T47D (cell line): ENCODE measurements at regions not wholly inside any gene's neighbourhood (a gene's known extent, or its start where the extent isn't known, plus 50 kb on each side); places are given as distances from the start of the nearest gene placed in this dataset.

Source experiments
- DNase-seq, 2 experiments: peaks; one replicate each; pipeline versions ENCODE4 v3.0.0 to v3.0.0-alpha.2; 2011 to 2012; ENCODE audit warnings: low read depth in 1 of 2, low spot score in 1 of 2
- JUND ChIP-seq: IDR thresholded peaks from 2 replicates; pipeline ENCODE4 v1.6.1; 2012; ENCODE audit warnings: low read depth
- in situ Hi-C: cut with HindIII; loops from 2 replicates; pipeline ENCODE4 v1.10.0; 2016; ENCODE audit warnings: low sequenced_read_pairs, low pct_unique_long_range_greater_than_20kb

DNA sequence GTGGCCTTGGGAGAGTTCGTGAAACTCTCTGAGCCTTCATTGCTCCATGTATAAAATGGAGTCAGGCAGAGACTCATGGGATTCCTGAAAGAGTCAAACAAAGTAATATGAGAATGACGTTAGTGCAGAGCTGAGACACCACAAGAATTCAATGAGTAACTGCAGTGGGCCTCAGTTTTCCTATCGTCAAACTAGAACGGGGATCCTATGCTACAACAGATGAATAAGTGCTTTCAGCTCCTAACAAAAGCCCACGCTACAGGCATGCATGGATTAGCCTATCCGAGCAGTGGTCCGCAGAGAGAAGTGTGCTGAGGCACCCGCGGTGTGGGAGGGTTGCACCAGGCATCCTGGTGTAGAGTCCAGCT, 124.7 kb downstream of the SYF2 start:
- no peak for DNase-seq
- TF ChIP-seq JUND, result no peak
- in situ Hi-C loops, result no loop called here

DNA sequence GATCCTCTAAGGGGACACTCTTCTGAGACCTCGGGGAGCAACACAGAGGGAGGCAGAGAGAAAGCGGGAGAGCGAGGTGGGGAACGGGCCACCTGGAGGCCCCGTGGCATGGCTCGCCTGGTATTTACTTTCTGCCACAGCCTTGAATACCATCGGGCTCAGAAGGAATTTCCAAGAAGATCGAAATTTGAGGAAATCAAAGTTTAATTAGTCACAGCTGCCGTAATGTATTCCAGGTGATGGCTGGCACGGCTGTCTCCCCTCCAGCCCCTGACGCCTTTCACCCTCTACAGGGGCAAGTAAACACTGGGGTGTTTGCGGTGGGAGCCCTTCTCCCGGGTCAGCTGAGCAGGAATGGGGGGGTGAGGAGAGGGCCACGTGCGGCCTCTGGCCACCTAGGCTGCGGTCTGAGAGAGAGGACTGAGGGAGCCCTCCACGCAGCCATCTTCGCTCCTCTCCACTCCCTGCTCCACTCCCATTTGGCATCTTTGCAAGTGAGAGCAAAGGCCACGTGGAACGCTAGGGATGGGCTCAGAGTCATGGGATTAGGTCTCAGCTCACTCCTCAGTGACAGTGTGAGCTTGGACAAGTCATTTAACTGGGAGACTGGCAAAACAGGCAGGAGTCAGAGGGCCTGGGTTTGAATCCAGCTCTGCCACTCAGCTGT, 125.2 kb downstream of the SYF2 start:
- no peak for TF ChIP-seq JUND
- DNase-seq, result no peak
- in situ Hi-C loops, result no loop called here

- in situ Hi-C loops, result no loop called here
- TF ChIP-seq JUND, result no peak
- no peak for DNase-seq
Observed at GRCh38 chr1:25106352-25106751, 126.0 kb downstream of the SYF2 start.

- no peak for TF ChIP-seq JUND
- no peak for DNase-seq
- in situ Hi-C loops, result no loop called here
Observed at GRCh38 chr1:25105836-25106235, 126.5 kb downstream of the SYF2 start.

DNA sequence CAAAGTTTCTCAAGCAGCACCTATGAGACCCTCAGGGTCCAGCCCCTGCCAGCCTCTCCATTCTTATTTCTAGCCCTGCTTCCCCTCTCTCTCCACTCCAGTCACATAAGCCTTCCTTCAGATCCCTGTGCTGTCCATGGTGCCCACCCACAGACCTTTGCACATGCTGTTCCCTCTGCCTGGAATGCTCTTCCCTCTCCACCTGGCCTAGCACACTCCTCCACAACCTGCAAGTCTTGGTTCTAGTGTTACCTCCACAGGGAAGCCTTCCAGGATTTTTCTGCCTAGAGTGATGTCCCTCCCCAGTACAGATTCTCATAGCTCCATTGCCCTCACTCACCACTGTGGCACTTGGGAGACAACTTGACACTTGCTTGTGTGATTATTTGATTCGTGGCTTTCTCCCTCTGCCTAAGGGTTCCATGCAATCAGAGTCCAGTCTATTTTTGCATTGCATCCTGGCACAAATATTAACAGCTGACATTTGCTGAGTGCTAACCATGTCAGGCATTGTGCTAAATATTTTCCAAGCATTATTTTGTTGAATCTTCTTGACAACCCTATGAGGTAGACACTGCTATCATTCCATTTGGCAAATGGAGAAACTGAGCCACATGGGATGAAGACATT, 127.3 kb downstream of the SYF2 start:
- DNase-seq, result no peak
- no peak for TF ChIP-seq JUND
- in situ Hi-C loops, result no loop called here

- TF ChIP-seq JUND, result no peak
- DNase-seq, result no peak
- in situ Hi-C loops, result no loop called here
Observed at GRCh38 chr1:25103164-25103795, 129.0 kb downstream of the SYF2 start.

GRCh38 chr1:25100151-25100833, 132.0 kb downstream of the SYF2 start:
- in situ Hi-C loops, result no loop called here
- no peak for TF ChIP-seq JUND
- no peak for DNase-seq

GRCh38 chr1:25099343-25099951, 132.9 kb downstream of the SYF2 start:
- in situ Hi-C loops, result no loop called here
- no peak for TF ChIP-seq JUND
- DNase-seq, result no peak

DNA sequence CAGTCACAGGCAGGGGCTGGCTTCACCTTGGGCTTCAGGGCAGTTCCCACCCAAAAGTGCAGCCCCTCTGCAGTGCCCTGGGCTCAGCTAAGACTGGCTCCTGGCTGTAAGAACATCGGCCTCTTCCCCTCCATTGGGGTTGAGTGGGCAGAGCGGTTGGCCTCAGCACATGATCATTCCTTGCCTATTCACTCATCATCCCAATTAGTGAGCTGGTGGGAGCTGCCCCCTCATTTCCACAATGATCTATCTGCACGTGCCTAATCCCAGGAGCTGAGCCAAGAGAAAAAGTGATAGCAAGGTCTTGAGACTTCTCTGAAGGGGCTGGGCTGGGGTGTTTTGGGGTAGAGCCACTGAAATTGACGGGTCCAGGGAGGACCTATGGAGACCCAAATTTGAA, 133.6 kb downstream of the SYF2 start:
- in situ Hi-C loops, result no loop called here
- no peak for DNase-seq
- TF ChIP-seq JUND, result no peak

GRCh38 chr1:25096307-25097150, 135.8 kb downstream of the SYF2 start:
- DNase-seq, result no peak
- no peak for TF ChIP-seq JUND
- in situ Hi-C loops, result no loop called here

GRCh38 chr1:25095635-25096200, 136.6 kb downstream of the SYF2 start:
- in situ Hi-C loops, result no loop called here
- DNase-seq, result no peak
- TF ChIP-seq JUND, result no peak

GRCh38 chr1:25094995-25095394, 137.3 kb downstream of the SYF2 start:
- in situ Hi-C loops, result no loop called here
- no peak for TF ChIP-seq JUND
- DNase-seq, result no peak
